ENCODE measurements at regions not wholly inside any gene's neighbourhood (a gene's known extent, or its start where the extent isn't known, plus 50 kb on each side); places are given as distances from the start of the nearest gene placed in this dataset.

DNA sequence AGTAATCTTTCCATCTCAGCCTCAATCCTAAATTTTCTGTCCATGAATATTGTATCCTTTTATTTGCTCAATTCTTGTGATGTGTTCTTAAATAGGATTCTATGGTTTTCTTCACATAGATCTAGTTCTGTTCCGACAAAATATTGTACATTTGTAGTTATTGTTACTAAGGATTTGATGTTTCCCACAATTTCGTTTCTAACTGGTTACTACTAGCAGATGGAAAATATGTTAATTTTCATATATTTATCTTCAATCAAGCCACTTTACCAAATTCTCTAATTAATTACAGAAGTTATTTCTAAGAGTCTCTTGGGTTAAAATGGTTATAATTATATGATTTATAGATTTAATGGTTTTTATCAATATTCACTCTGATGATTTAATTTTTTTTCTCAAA, 60.3 kb downstream of the SEC61B start:
- no peak overlapping the region for H3K27ac ChIP-seq (ENCODE audit: low read depth, low read length, poor library complexity, severe bottlenecking)
- intact Hi-C loops (cut with micrococcal nuclease; ENCODE audit: unreplicated experiment) = no loop called here
- BruUV-seq (replicated peaks) = no TSS peak
- H3K27me3 ChIP-seq (replicated peaks; ENCODE audit: insufficient read depth, low read depth, low read length, poor library complexity) = no peaks in the 10 kb centered on the region
- DNase-seq (ENCODE audit: low spot score) = no peak
- no peaks in the 10 kb centered on the region for H3K36me3 ChIP-seq (ENCODE audit: insufficient read depth, low read length, poor library complexity, severe bottlenecking)
- TF ChIP-seq, protein P1, sequence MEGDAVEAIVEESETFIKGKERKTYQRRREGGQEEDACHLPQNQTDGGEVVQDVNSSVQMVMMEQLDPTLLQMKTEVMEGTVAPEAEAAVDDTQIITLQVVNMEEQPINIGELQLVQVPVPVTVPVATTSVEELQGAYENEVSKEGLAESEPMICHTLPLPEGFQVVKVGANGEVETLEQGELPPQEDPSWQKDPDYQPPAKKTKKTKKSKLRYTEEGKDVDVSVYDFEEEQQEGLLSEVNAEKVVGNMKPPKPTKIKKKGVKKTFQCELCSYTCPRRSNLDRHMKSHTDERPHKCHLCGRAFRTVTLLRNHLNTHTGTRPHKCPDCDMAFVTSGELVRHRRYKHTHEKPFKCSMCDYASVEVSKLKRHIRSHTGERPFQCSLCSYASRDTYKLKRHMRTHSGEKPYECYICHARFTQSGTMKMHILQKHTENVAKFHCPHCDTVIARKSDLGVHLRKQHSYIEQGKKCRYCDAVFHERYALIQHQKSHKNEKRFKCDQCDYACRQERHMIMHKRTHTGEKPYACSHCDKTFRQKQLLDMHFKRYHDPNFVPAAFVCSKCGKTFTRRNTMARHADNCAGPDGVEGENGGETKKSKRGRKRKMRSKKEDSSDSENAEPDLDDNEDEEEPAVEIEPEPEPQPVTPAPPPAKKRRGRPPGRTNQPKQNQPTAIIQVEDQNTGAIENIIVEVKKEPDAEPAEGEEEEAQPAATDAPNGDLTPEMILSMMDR (conservative IDR thresholded peaks at IDR 0.05; ENCODE audit: low read depth, low read length) = no peak
- TF ChIP-seq EZH2 (IDR thresholded peaks at IDR 0.05; ENCODE audit: borderline replicate concordance, low read depth, low read length, poor library complexity, severe bottlenecking) = no peak
- CTCF ChIA-PET = no interaction called here
- H3K4me1 ChIP-seq (ENCODE audit: insufficient read depth, low read length, poor library complexity, severe bottlenecking) = no peaks in the 10 kb centered on the region
- POLR2A ChIA-PET (ENCODE audit: low non-redundant PET) = no interaction called here
- H3K4me3 ChIP-seq (ENCODE audit: low read depth, low read length, poor library complexity, severe bottlenecking) = no peak overlapping the region
- H3K9me3 ChIP-seq (ENCODE audit: low read depth, low read length, poor library complexity, severe bottlenecking) = no peaks in the 10 kb centered on the region

DNA sequence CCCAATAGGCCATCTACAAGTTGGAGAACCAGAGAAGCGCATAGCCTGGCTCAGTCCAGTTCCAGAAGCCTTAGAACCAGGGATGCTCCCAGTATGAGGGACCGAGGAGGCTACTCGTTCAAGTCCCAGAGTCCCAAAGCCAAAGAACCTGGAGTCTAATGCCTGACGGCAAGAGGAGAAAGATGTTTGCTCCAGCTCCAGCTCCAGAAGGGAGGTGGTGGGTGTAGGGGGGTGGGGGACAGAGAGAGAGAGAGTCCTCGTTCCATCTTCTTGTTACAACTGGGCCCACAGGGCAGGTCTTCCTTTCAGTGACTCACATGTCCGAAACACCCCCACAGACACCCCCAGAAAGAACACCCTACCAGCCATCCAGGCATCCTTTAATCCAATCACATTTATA, 63.9 kb downstream of the SEC61B start:
- ChIA-PET POLR2A (ENCODE audit: low non-redundant PET) (no interaction called here), CTCF (no interaction called here)
- no peak for DNase-seq (ENCODE audit: low spot score)
- Histone ChIP-seq H3K4me3 (ENCODE audit: low read depth, low read length, poor library complexity, severe bottlenecking) (no peak overlapping the region), H3K9me3 (ENCODE audit: low read depth, low read length, poor library complexity, severe bottlenecking) (no peaks in the 10 kb centered on the region), H3K27ac (ENCODE audit: low read depth, low read length, poor library complexity, severe bottlenecking) (no peak overlapping the region), H3K27me3 (replicated peaks; ENCODE audit: insufficient read depth, low read depth, low read length, poor library complexity) (no peaks in the 10 kb centered on the region), H3K36me3 (ENCODE audit: insufficient read depth, low read length, poor library complexity, severe bottlenecking) (no peaks in the 10 kb centered on the region), H3K4me1 (ENCODE audit: insufficient read depth, low read length, poor library complexity, severe bottlenecking) (no peaks in the 10 kb centered on the region)
- intact Hi-C loops (cut with micrococcal nuclease; ENCODE audit: unreplicated experiment) = no loop called here
- BruUV-seq (replicated peaks) = no TSS peak
- no peak for TF ChIP-seq EZH2 (IDR thresholded peaks at IDR 0.05; ENCODE audit: borderline replicate concordance, low read depth, low read length, poor library complexity, severe bottlenecking)
- TF ChIP-seq, protein P1 (conservative IDR thresholded peaks at IDR 0.05; ENCODE audit: low read depth, low read length) = no peak

DNA sequence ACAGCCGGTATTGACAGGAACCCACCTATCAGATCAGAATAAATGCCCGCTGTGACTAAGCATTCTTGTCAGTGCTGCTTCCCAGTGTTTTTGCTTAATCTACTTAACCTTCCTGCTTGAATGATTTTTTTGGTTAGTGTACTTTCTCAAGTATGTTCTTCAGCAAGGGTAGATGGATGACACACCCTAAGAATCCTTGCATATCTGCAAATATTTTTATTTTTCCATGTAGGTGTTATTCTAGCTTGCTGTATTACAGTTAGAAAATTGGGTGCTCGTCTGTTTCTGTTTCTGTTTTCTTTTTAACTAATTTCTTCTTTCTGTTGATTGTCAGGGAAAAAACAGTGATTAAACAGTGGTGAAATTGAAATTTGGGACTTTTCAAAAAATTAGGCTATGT, 64.5 kb downstream of the SEC61B start:
- no peaks in the 10 kb centered on the region for H3K36me3 ChIP-seq (ENCODE audit: insufficient read depth, low read length, poor library complexity, severe bottlenecking)
- H3K9me3 ChIP-seq (ENCODE audit: low read depth, low read length, poor library complexity, severe bottlenecking) = no peaks in the 10 kb centered on the region
- DNase-seq (ENCODE audit: low spot score) = no peak
- ChIA-PET POLR2A (ENCODE audit: low non-redundant PET) (no interaction called here), CTCF (no interaction called here)
- no peaks in the 10 kb centered on the region for H3K27me3 ChIP-seq (replicated peaks; ENCODE audit: insufficient read depth, low read depth, low read length, poor library complexity)
- BruUV-seq (replicated peaks) = no TSS peak
- H3K27ac ChIP-seq (ENCODE audit: low read depth, low read length, poor library complexity, severe bottlenecking) = no peak overlapping the region
- TF ChIP-seq EZH2 (IDR thresholded peaks at IDR 0.05; ENCODE audit: borderline replicate concordance, low read depth, low read length, poor library complexity, severe bottlenecking) = no peak
- TF ChIP-seq, protein P1 (conservative IDR thresholded peaks at IDR 0.05; ENCODE audit: low read depth, low read length) = no peak
- H3K4me3 ChIP-seq (ENCODE audit: low read depth, low read length, poor library complexity, severe bottlenecking) = no peak overlapping the region
- H3K4me1 ChIP-seq (ENCODE audit: insufficient read depth, low read length, poor library complexity, severe bottlenecking) = no peaks in the 10 kb centered on the region
- intact Hi-C loops (cut with micrococcal nuclease; ENCODE audit: unreplicated experiment) = no loop called here

All from A673 (cell line).